ENCODE measurements at regions not wholly inside any gene's neighbourhood (a gene's known extent, or its start where the extent isn't known, plus 50 kb on each side); places are given as distances from the start of the nearest gene placed in this dataset.
A peak's percentile ranks its signal among the peaks of the same experiment; 100 is the strongest.

DNA sequence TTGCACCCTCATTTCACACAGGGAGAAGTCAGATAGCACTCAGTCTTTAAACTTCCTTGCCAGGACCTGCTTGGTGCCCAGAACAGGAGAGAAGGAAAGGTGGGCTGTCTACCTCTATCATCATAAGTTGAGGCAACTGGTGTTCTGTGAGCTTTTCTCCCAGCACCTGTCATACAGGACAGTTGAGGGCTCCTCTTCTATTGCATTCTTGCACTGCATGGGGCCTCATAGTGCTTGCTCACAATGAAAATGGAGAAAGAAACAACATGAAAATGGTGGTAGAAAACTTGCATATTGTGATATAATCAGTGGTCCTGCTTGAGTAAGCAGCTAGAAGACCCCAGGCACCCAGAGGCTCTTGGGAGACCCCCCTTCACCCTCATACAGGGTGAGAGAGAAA is 311.7 kb upstream of the GOLIM4 start:
- no peak overlapping the region for H3K9ac ChIP-seq
- H2AFZ ChIP-seq: no peak overlapping the region
- no peaks in the 10 kb centered on the region for H3K9me3 ChIP-seq (ENCODE audit: low read depth)
- no peaks in the 10 kb centered on the region for H3K27me3 ChIP-seq (replicated peaks; ENCODE audit: insufficient read depth)
- H3K4me2 ChIP-seq (ENCODE audit: unreplicated experiment): no peak overlapping the region
- no peaks in the 10 kb centered on the region for H3K79me2 ChIP-seq (ENCODE audit: insufficient read depth)
- no peak for DNase-seq
- TF ChIP-seq EZH2phosphoT487 (IDR thresholded peaks at IDR 0.05; ENCODE audit: insufficient read depth, low read depth) (no peak), EZH2 (IDR thresholded peaks at IDR 0.05; ENCODE audit: insufficient read depth, poor library complexity, severe bottlenecking) (no peak)
- in situ Hi-C loops (cut with MboI): no loop called here
- no peaks in the 10 kb centered on the region for H4K20me1 ChIP-seq (ENCODE audit: insufficient read depth)
- H3F3A ChIP-seq (ENCODE audit: insufficient read depth): no peaks in the 10 kb centered on the region
- H3K36me3 ChIP-seq (ENCODE audit: low read depth): no peaks in the 10 kb centered on the region
- no peaks in the 10 kb centered on the region for H3K4me1 ChIP-seq (ENCODE audit: insufficient read depth)
- no peaks in the 10 kb centered on the region for H3K9me2 ChIP-seq (ENCODE audit: insufficient read depth)
- H3K4me3 ChIP-seq: no peak overlapping the region
- H3K27ac ChIP-seq: no peak overlapping the region

DNA sequence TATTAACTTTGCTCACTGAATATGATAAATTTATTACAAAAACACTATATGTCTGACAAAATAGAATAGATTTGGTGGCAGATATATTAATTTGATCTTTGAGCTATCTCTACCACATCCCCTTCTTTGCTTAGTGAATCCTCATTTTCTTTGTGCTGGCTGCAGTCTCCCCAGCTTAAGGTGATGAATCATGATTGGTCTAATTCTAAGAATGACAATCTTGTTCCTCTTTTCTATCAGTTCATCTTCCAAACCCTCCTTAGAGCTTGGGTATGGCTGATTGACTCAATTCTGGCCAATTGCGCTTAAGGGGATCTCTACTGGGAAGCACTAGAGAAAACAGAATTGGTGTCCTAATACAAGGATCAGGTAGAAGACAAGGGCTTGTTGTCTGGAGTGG is 309.6 kb upstream of the GOLIM4 start:
- no peak for DNase-seq
- H3K4me2 ChIP-seq (ENCODE audit: unreplicated experiment): no peak overlapping the region
- no peaks in the 10 kb centered on the region for H3K36me3 ChIP-seq (ENCODE audit: low read depth)
- no peak overlapping the region for H3K4me3 ChIP-seq
- no peak overlapping the region for H3K27ac ChIP-seq
- H3K27me3 ChIP-seq (replicated peaks; ENCODE audit: insufficient read depth): no peaks in the 10 kb centered on the region
- no peaks in the 10 kb centered on the region for H3K79me2 ChIP-seq (ENCODE audit: insufficient read depth)
- no peaks in the 10 kb centered on the region for H3K9me3 ChIP-seq (ENCODE audit: low read depth)
- no peak for TF ChIP-seq EZH2 (IDR thresholded peaks at IDR 0.05; ENCODE audit: insufficient read depth, poor library complexity, severe bottlenecking)
- TF ChIP-seq EZH2phosphoT487 (IDR thresholded peaks at IDR 0.05; ENCODE audit: insufficient read depth, low read depth): no peak
- no peaks in the 10 kb centered on the region for H4K20me1 ChIP-seq (ENCODE audit: insufficient read depth)
- no peaks in the 10 kb centered on the region for H3F3A ChIP-seq (ENCODE audit: insufficient read depth)
- in situ Hi-C loops (cut with MboI): no loop called here
- no peak overlapping the region for H2AFZ ChIP-seq
- no peak overlapping the region for H3K9ac ChIP-seq
- 55 to 65% methylated on average over 1 of the region's 1 CpG for WGBS, 2 experiments (ENCODE audit: low coverage in 1 of 2, low lambda C conversion rate in 2 of 2, missing lambda C conversion rate in 2 of 2)
- no peaks in the 10 kb centered on the region for H3K4me1 ChIP-seq (ENCODE audit: insufficient read depth)
- no peaks in the 10 kb centered on the region for H3K9me2 ChIP-seq (ENCODE audit: insufficient read depth)

DNA sequence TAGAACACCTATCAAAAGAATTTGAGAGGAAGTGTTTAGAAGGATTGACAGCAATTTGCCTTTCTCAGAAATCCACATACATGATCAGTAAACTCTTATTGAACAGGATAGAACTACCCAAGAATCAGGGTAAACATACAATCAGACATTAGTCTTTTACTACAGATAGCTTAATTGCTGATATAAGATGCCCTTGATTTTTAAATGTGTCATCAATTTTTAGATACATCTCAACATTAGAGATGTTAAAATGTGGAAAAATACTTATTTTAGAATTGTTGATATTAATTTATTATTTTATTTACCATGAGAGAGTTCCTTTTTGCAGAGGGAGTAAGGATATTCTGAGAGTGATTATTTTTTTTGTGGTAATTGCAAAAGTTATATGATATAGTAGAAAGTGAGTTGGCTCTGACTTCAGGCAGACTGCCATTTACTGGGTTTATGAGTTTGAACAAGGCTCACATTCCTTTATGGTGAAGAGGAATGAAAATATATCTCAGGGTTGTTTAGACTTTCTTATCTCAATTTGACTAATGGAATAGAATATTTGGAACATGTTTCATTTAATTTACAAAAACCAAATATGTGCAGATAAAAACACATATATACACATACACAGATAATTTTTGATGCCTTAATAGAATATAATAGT is 302.8 kb upstream of the GOLIM4 start:
- in situ Hi-C loops (cut with MboI): no loop called here
- Histone ChIP-seq H3K79me2 (ENCODE audit: insufficient read depth) (no peaks in the 10 kb centered on the region), H2AFZ (no peak overlapping the region), H3K27ac (no peak overlapping the region), H3K27me3 (replicated peaks; ENCODE audit: insufficient read depth) (no peaks in the 10 kb centered on the region), H3F3A (ENCODE audit: insufficient read depth) (no peaks in the 10 kb centered on the region), H3K9ac (no peak overlapping the region), H3K4me3 (no peak overlapping the region), H3K9me2 (ENCODE audit: insufficient read depth) (no peaks in the 10 kb centered on the region), H3K4me1 (ENCODE audit: insufficient read depth) (no peaks in the 10 kb centered on the region), H3K4me2 (ENCODE audit: unreplicated experiment) (no peak overlapping the region), H3K9me3 (ENCODE audit: low read depth) (no peaks in the 10 kb centered on the region), H3K36me3 (ENCODE audit: low read depth) (no peaks in the 10 kb centered on the region), H4K20me1 (ENCODE audit: insufficient read depth) (no peaks in the 10 kb centered on the region)
- TF ChIP-seq EZH2phosphoT487 (IDR thresholded peaks at IDR 0.05; ENCODE audit: insufficient read depth, low read depth) (no peak), EZH2 (IDR thresholded peaks at IDR 0.05; ENCODE audit: insufficient read depth, poor library complexity, severe bottlenecking) (no peak)
- peak; percentile 3 for DNase-seq

DNA sequence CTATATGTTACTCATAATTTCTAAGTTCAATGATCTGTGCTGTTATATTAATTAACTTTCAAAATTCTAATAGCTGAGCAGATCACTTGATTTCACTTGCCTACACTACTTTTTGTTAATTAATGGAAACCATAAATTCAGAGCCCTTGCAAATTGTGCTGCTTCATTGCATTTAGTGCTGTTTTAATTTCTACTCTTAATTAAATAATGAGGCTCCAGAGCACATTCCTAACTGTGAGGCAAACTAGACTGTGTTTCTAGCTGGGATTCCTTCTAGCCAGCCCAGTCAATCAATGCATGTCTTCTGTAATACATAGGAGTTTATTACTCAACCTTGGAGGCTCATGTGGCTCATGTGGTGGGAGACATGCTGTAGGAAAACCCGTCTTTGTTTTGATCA is 301.1 kb upstream of the GOLIM4 start:
- Histone ChIP-seq H2AFZ (no peak overlapping the region), H3K79me2 (ENCODE audit: insufficient read depth) (no peaks in the 10 kb centered on the region), H3K9ac (no peak overlapping the region), H3K4me3 (no peak overlapping the region), H3K9me3 (ENCODE audit: low read depth) (no peaks in the 10 kb centered on the region), H3K4me1 (ENCODE audit: insufficient read depth) (no peaks in the 10 kb centered on the region), H3K36me3 (ENCODE audit: low read depth) (no peaks in the 10 kb centered on the region), H4K20me1 (ENCODE audit: insufficient read depth) (no peaks in the 10 kb centered on the region), H3K4me2 (ENCODE audit: unreplicated experiment) (no peak overlapping the region), H3K27me3 (replicated peaks; ENCODE audit: insufficient read depth) (no peaks in the 10 kb centered on the region), H3F3A (ENCODE audit: insufficient read depth) (no peaks in the 10 kb centered on the region), H3K27ac (no peak overlapping the region), H3K9me2 (ENCODE audit: insufficient read depth) (no peaks in the 10 kb centered on the region)
- WGBS, 2 experiments (ENCODE audit: low coverage in 1 of 2, low lambda C conversion rate in 2 of 2, missing lambda C conversion rate in 2 of 2): 0 to 6% methylated on average over 1 of the region's 1 CpG
- no peak for DNase-seq
- in situ Hi-C loops (cut with MboI): no loop called here
- TF ChIP-seq EZH2phosphoT487 (IDR thresholded peaks at IDR 0.05; ENCODE audit: insufficient read depth, low read depth): no peak
- TF ChIP-seq EZH2 (IDR thresholded peaks at IDR 0.05; ENCODE audit: insufficient read depth, poor library complexity, severe bottlenecking): no peak

DNA sequence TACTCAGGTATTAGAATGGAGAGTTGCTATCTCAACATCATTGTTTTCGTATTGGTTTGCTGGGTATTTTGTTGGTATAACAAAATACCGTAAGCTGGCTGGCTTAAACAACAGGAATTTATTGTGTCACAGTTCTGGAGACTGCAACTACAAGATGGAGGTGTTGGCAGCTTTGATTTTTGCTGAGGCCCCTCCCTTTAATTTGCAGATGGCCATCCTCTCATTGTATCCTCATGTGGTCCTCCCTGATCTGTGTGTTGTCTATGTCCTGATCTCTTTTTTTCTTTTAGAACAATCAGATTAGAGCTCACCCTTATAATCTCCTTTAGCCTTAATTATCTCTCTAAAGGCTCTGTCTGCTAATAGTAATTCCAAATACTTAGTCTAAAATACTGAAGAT is 299.8 kb upstream of the GOLIM4 start:
- Histone ChIP-seq H3K4me2 (ENCODE audit: unreplicated experiment) (no peak overlapping the region), H3K27me3 (replicated peaks; ENCODE audit: insufficient read depth) (no peaks in the 10 kb centered on the region), H3K36me3 (ENCODE audit: low read depth) (no peaks in the 10 kb centered on the region), H3K9me3 (ENCODE audit: low read depth) (no peaks in the 10 kb centered on the region), H4K20me1 (ENCODE audit: insufficient read depth) (no peaks in the 10 kb centered on the region), H3K27ac (no peak overlapping the region), H3K9me2 (ENCODE audit: insufficient read depth) (no peaks in the 10 kb centered on the region), H3F3A (ENCODE audit: insufficient read depth) (no peaks in the 10 kb centered on the region), H3K4me1 (ENCODE audit: insufficient read depth) (no peaks in the 10 kb centered on the region), H3K79me2 (ENCODE audit: insufficient read depth) (no peaks in the 10 kb centered on the region), H3K9ac (no peak overlapping the region), H2AFZ (no peak overlapping the region), H3K4me3 (no peak overlapping the region)
- WGBS, 2 experiments (ENCODE audit: low coverage in 1 of 2, low lambda C conversion rate in 2 of 2, missing lambda C conversion rate in 2 of 2): 34 to 37% methylated on average over 2 of the region's 2 CpGs
- no peak for TF ChIP-seq EZH2 (IDR thresholded peaks at IDR 0.05; ENCODE audit: insufficient read depth, poor library complexity, severe bottlenecking)
- TF ChIP-seq EZH2phosphoT487 (IDR thresholded peaks at IDR 0.05; ENCODE audit: insufficient read depth, low read depth): no peak
- in situ Hi-C loops (cut with MboI): no loop called here
- DNase-seq: no peak

Data from GM23248 (cell line).